Anterior cingulate cortex (tissue), 58 donors: ENCODE measurements at regions not wholly inside any gene's neighbourhood (a gene's known extent, or its start where the extent isn't known, plus 50 kb on each side); places are given as distances from the start of the nearest gene placed in this dataset.

Source experiments
- DNase-seq, 58 donors: peaks; one replicate each; lab custom pipeline; 2025; lab: John Stamatoyannopoulos, UW

DNA sequence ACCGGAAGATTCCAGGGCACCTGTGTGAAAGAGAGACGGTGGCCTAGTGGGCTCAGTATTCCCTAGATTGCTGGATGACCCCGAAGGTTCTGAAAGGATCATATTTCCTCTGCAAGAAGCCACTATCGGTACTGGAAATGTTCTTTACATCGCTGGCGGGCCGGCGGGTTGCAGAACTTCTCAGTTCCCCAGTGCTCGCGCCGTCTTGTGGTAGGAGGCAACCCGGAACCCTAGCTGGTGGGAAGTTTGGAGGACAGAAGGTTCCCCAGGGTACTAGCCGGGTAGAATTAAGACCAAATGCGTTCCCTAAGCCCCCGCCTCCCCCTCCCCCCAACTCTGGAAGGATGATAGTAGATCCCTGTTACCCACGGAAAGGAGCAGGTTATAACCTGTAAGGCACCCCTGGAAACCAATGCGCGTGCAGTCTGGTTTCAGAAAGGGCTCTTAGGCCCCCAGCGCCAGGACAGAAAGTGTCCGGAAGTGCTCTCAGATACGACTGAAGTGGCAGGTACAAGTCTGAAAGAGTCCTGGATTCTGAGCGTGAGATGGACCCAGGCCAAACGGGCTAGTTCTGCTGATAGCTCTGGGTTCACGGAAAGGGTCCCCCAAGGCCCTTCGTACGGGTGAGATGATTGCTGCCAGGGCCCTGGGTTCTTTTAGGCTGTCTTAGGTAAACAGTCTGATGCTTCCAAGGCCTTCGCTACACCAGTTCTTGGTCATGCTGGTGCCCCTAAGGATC, 61.7 kb upstream of the DCAF8L1 start:
- DNase-seq, result no peak

GRCh38 chrX:28042260-28042659, 61.0 kb upstream of the DCAF8L1 start:
- DNase-seq, result no peak

DNA sequence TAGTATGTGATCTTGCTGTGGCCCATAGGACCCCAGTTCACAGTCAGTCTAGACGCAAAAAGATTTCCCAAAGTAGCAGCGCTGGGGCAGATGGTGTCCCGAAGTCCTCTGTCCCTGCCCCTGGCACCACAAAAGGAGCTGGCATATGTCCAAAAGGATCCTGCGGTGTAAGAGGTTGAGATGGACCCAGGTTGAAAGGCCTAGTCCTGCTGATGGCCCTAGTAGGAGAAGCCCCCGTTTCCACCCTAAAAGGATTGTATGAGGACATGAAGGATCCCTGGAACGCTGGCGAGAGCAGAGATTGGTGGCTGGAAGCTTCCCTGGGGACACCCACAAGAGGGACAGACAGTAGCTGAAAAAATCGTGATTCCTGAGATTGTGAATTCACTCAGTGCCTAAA, 58.0 kb upstream of the DCAF8L1 start:
- DNase-seq, result no peak
